HepG2 (cell line): ENCODE measurements at regions not wholly inside any gene's neighbourhood (a gene's known extent, or its start where the extent isn't known, plus 50 kb on each side); places are given as distances from the start of the nearest gene placed in this dataset.

ENCODE experiments used
- ATAC-seq: fragments of 200-7000 bp; cut with Tn5 transposase; 3 replicates; pipeline ENCODE4 v1.9.1; 2020; ENCODE audit warnings: mild to moderate bottlenecking, moderate library complexity
- BruUV-seq: library from RNA; stranded (reverse); fragments of 400-500 nt; replicated peaks from 2 replicates; lab custom pipeline; 2021; lab: Mats Ljungman, UMichigan
- CTCF ChIA-PET: fragments of 300-600 bp; formaldehyde crosslinking; extraction: SDS; loops from one replicate; lab custom pipeline; 2021; ENCODE audit warnings: low total read pairs, inconsistent platforms, low intra/inter-chr PET ratio; lab: Yijun Ruan, JAX
- POLR2A ChIA-PET: fragments of 350-600 bp; sonication (Branson Sonifier 250); formaldehyde crosslinking; loops from one replicate; lab custom pipeline; 2020; ENCODE audit warnings: antibody characterized with exemption, inconsistent platforms; lab: Yijun Ruan, JAX
- DNase-seq: peaks from one replicate; pipeline ENCODE4 v3.0.0-alpha.2; 2015; ENCODE audit warnings: low spot score
- FAIRE-seq: peaks from 3 replicates; lab custom pipeline; 2011; peaks lifted over from hg19 to GRCh38; lab: Jason Lieb, UNC
- H2AFZ ChIP-seq: one replicate; pipeline ENCODE4 v1.6.1; 2011; ENCODE audit warnings: low read length, inconsistent platforms
- H3K27ac ChIP-seq: fragments of 300-600 bp; 3 replicates; pipeline ENCODE4 v1.8.0; 2011; ENCODE audit warnings: mixed run types, mild to moderate bottlenecking, mixed read lengths, low read length, inconsistent platforms; ENCODE audit not compliant: insufficient read depth; ENCODE audit errors: extremely low read length
- H3K27me3 ChIP-seq, 2 experiments: fragments of 200-600 bp in 1 of 2; 2 replicates in 1 of 2; 3 replicates in 1 of 2; pipeline versions ENCODE4 v1.6.0 to v1.8.0; 2011; ENCODE audit warnings: low read length in 2 of 2, mild to moderate bottlenecking in 2 of 2, moderate library complexity in 2 of 2, inconsistent platforms in 1 of 2; ENCODE audit not compliant: insufficient read depth in 2 of 2, control insufficient read depth in 1 of 2
- H3K36me3 ChIP-seq, 2 experiments: fragments of 200-600 bp in 1 of 2; replicated peaks in 1 of 2; 2 replicates in 1 of 2; 3 replicates in 1 of 2; pipeline versions ENCODE4 v1.5.1 to v1.8.0; 2011; ENCODE audit warnings: low read length in 2 of 2, inconsistent platforms in 1 of 2; ENCODE audit not compliant: insufficient read depth in 2 of 2, control insufficient read depth in 1 of 2
- H3K4me1 ChIP-seq: 2 replicates; pipeline ENCODE4 v1.5.1; 2012; ENCODE audit warnings: low read length, inconsistent platforms; ENCODE audit not compliant: insufficient read depth
- H3K4me2 ChIP-seq: 2 replicates; pipeline ENCODE4 v1.6.0; 2011; ENCODE audit warnings: low read depth, low read length, inconsistent platforms
- H3K4me3 ChIP-seq, 3 experiments: fragments of 200-600 bp in 1 of 3; sonication (generic), shearing (Covaris generic) in 1 of 3; replicated peaks in 1 of 3; 2 replicates each; pipeline ENCODE4 v1.5.1; 2011 to 2016; ENCODE audit warnings: low read length in 3 of 3, inconsistent platforms in 2 of 3, low read depth in 2 of 3, mild to moderate bottlenecking in 2 of 3, control low read depth in 1 of 3, mixed read lengths in 1 of 3; ENCODE audit not compliant: insufficient read depth in 1 of 3
- H3K79me2 ChIP-seq: one replicate; pipeline ENCODE4 v1.6.1; 2011; ENCODE audit warnings: low read length, inconsistent platforms; ENCODE audit not compliant: insufficient read depth
- H3K9ac ChIP-seq: 2 replicates; pipeline ENCODE4 v1.6.0; 2011; ENCODE audit warnings: mild to moderate bottlenecking, low read depth, low read length, inconsistent platforms; ENCODE audit not compliant: insufficient read depth
- H3K9me3 ChIP-seq: 2 replicates; pipeline ENCODE4 v1.5.1; 2012; ENCODE audit warnings: mild to moderate bottlenecking, low read length
- H4K20me1 ChIP-seq: 2 replicates; pipeline ENCODE4 v1.6.0; 2011; ENCODE audit warnings: inconsistent platforms, mild to moderate bottlenecking, low read length, moderate library complexity; ENCODE audit not compliant: insufficient read depth
- DNMT1 ChIP-seq: sonication (generic); formaldehyde crosslinking; IDR thresholded peaks from 2 replicates; pipeline ENCODE4 v1.5.1; 2020; ENCODE audit warnings: mild to moderate bottlenecking, missing genetic modification reagents
- GZF1 ChIP-seq: sonication (generic); formaldehyde crosslinking; IDR thresholded peaks from 2 replicates; pipeline ENCODE4 v1.5.1; 2020; ENCODE audit warnings: mild to moderate bottlenecking, missing genetic modification reagents
- ISX ChIP-seq: sonication (generic); formaldehyde crosslinking; conservative IDR thresholded peaks from 2 replicates; pipeline ENCODE4 v1.5.0; 2020; ENCODE audit warnings: missing genetic modification reagents
- MEIS1 ChIP-seq: sonication (generic); formaldehyde crosslinking; IDR thresholded peaks from 2 replicates; pipeline ENCODE4 v1.9.0; 2021; ENCODE audit warnings: mild to moderate bottlenecking, missing genetic modification reagents, moderate library complexity, borderline replicate concordance
- PAWR ChIP-seq: sonication (generic); formaldehyde crosslinking; IDR thresholded peaks from 2 replicates; pipeline ENCODE4 v1.4.0; 2020; ENCODE audit warnings: missing genetic modification reagents, mild to moderate bottlenecking, borderline replicate concordance
- REXO4 ChIP-seq: sonication (generic); formaldehyde crosslinking; IDR thresholded peaks from 2 replicates; pipeline ENCODE4 v1.8.0; 2022; ENCODE audit warnings: missing genetic modification reagents, mild to moderate bottlenecking, borderline replicate concordance
- SETDB1 ChIP-seq: sonication (generic); formaldehyde crosslinking; IDR thresholded peaks from 2 replicates; pipeline ENCODE4 v1.5.1; 2020; ENCODE audit warnings: missing genetic modification reagents, mild to moderate bottlenecking, borderline replicate concordance
- ZNF142 ChIP-seq: sonication (generic); formaldehyde crosslinking; IDR thresholded peaks from 2 replicates; pipeline ENCODE4 v1.4.0; 2020; ENCODE audit warnings: missing genetic modification reagents
- ZNF160 ChIP-seq: sonication (generic); formaldehyde crosslinking; IDR thresholded peaks from 2 replicates; pipeline ENCODE4 v1.8.0; 2022; ENCODE audit warnings: mild to moderate bottlenecking, inconsistent platforms, missing genetic modification reagents
- ZNF317 ChIP-seq: sonication (generic); formaldehyde crosslinking; IDR thresholded peaks from 2 replicates; pipeline ENCODE4 v1.5.0; 2020; ENCODE audit warnings: mild to moderate bottlenecking, missing genetic modification reagents
- ZNF576 ChIP-seq: sonication (generic); formaldehyde crosslinking; IDR thresholded peaks from 2 replicates; pipeline ENCODE4 v1.4.0; 2020; ENCODE audit warnings: mild to moderate bottlenecking, missing genetic modification reagents
- ZSCAN22 ChIP-seq: sonication (generic); formaldehyde crosslinking; IDR thresholded peaks from 2 replicates; pipeline ENCODE4 v1.4.0; 2020; ENCODE audit warnings: mild to moderate bottlenecking, missing genetic modification reagents
- WGBS: methylation state at CpG from one replicate; pipeline ENCODE4 v1.1.6; 2017; ENCODE audit warnings: low lambda C conversion rate; 5-methylcytosine and 5-hydroxymethylcytosine counted together
- in situ Hi-C: cut with HindIII; loops from 2 replicates; pipeline ENCODE4 v1.10.0; 2017; ENCODE audit warnings: low pct_unique_long_range_greater_than_20kb; ENCODE audit not compliant: extremely low pct_ligation_motif_present
- intact Hi-C: fragments of 100-400 bp; cut with micrococcal nuclease; formaldehyde crosslinking; loops from one replicate; pipeline ENCODE4 v1.10.0; 2022; ENCODE audit not compliant: unreplicated experiment
- TF ChIP-seq, protein P1 (sequence below): sonication (generic); formaldehyde crosslinking; IDR thresholded peaks from 2 replicates; pipeline ENCODE4 v1.4.0; 2020; ENCODE audit warnings: mild to moderate bottlenecking, missing genetic modification reagents
- TF ChIP-seq, protein P2 (sequence below): sonication (generic); formaldehyde crosslinking; IDR thresholded peaks from 2 replicates; pipeline ENCODE4 v1.5.1; 2020; ENCODE audit warnings: mild to moderate bottlenecking, missing genetic modification reagents, moderate library complexity

- TF ChIP-seq, protein P1, sequence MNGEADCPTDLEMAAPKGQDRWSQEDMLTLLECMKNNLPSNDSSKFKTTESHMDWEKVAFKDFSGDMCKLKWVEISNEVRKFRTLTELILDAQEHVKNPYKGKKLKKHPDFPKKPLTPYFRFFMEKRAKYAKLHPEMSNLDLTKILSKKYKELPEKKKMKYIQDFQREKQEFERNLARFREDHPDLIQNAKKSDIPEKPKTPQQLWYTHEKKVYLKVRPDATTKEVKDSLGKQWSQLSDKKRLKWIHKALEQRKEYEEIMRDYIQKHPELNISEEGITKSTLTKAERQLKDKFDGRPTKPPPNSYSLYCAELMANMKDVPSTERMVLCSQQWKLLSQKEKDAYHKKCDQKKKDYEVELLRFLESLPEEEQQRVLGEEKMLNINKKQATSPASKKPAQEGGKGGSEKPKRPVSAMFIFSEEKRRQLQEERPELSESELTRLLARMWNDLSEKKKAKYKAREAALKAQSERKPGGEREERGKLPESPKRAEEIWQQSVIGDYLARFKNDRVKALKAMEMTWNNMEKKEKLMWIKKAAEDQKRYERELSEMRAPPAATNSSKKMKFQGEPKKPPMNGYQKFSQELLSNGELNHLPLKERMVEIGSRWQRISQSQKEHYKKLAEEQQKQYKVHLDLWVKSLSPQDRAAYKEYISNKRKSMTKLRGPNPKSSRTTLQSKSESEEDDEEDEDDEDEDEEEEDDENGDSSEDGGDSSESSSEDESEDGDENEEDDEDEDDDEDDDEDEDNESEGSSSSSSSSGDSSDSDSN, result no peak
- no peak for TF ChIP-seq ZNF576 (CRISPR knock-in tag)
Observed at GRCh38 chr12:113638460-113638775, 166.7 kb upstream of the LHX5 start (continued).

DNA sequence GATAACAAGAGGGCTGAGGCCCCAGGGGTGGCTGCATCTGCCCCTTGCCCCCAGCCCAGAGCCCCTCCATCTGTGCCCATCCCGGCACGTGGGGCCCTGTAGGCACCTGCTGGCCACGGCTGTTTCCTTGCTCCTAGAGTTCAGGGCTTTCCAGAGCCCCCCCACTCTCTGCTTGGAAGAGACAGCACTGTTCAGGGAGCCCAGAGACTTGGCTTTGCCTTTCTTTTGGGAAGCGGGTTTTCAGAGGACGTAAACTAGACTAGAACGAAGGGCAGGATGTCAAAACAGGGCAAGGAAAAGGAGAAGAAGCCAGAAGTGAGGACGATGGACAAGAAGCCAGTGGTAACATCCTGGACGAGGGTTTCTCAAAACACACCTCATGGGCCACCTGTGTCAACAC lies 163.3 kb upstream of the LHX5 start:
- Histone ChIP-seq H3K4me3 (no peak overlapping the region), H3K79me2 (no peaks in the 10 kb centered on the region), H4K20me1 (no peaks in the 10 kb centered on the region), H3K4me2 (no peak overlapping the region), H3K27me3 (peaks cover 3 to 32% of the 10 kb centered on the region in 2 experiments; a peak in 3 of 5 replicates), H3K4me1 (no peaks in the 10 kb centered on the region), H2AFZ (no peak overlapping the region), H3K27ac (no peak overlapping the region), H3K9me3 (no peaks in the 10 kb centered on the region), H3K36me3 (no peaks in the 10 kb centered on the region), H3K9ac (no peak overlapping the region)
- 5% methylated on average over 8 of the region's 8 CpGs for WGBS
- no TSS peak for BruUV-seq
- FAIRE-seq (no peak), ATAC-seq (no peak), DNase-seq (no peak)
- POLR2A ChIA-PET, result no interaction called here
- in situ Hi-C loops (no loop called here), intact Hi-C loops (loop anchor here (5.0 kb wide), 1 partner anchor 123 kb away; no protein-coding TSS in a partner anchor)
- CTCF ChIA-PET, result no interaction called here
- no peak for TF ChIP-seq SETDB1 (CRISPR knock-in tag)
- TF ChIP-seq, protein P2, sequence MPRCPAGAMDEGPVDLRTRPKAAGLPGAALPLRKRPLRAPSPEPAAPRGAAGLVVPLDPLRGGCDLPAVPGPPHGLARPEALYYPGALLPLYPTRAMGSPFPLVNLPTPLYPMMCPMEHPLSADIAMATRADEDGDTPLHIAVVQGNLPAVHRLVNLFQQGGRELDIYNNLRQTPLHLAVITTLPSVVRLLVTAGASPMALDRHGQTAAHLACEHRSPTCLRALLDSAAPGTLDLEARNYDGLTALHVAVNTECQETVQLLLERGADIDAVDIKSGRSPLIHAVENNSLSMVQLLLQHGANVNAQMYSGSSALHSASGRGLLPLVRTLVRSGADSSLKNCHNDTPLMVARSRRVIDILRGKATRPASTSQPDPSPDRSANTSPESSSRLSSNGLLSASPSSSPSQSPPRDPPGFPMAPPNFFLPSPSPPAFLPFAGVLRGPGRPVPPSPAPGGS (CRISPR knock-in tag), result no peak
- TF ChIP-seq REXO4 (CRISPR knock-in tag), result no peak
- TF ChIP-seq ZNF317 (CRISPR knock-in tag), result no peak
- TF ChIP-seq PAWR (CRISPR knock-in tag), result no peak
- TF ChIP-seq ZNF142, result no peak
- TF ChIP-seq MEIS1 (CRISPR knock-in tag), result no peak
- TF ChIP-seq DNMT1 (CRISPR knock-in tag), result no peak
- no peak for TF ChIP-seq GZF1
- TF ChIP-seq ZSCAN22, result no peak
- no peak for TF ChIP-seq ISX (CRISPR knock-in tag)
- TF ChIP-seq ZNF160 (CRISPR knock-in tag), result no peak
